HuH-7 (cell line): ENCODE measurements at regions not wholly inside any gene's neighbourhood (a gene's known extent, or its start where the extent isn't known, plus 50 kb on each side); places are given as distances from the start of the nearest gene placed in this dataset.

ENCODE experiments used
- DNase-seq: peaks from one replicate; pipeline ENCODE4 v3.0.0; 2011; ENCODE audit warnings: low spot score

DNA sequence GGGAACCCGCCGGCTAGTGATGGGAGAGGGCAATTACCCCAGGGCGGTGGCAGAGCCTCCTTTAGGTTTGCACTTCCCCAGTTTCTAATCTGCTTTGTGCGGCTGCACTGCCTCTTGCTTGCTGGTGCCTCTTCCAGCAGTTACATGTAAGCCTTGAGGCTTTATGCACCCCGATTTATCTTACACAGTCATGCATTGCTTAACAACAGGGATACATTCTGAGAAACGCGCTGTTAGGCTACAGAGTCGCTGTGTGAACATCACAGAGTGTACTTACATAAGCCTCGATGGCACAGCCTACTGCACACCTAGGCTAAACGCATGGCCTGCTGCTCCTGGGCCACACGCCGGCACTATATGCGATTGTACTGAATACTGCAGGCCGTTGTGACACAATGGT lies 155.6 kb upstream of the MKI67 start:
- no peak for DNase-seq

DNA sequence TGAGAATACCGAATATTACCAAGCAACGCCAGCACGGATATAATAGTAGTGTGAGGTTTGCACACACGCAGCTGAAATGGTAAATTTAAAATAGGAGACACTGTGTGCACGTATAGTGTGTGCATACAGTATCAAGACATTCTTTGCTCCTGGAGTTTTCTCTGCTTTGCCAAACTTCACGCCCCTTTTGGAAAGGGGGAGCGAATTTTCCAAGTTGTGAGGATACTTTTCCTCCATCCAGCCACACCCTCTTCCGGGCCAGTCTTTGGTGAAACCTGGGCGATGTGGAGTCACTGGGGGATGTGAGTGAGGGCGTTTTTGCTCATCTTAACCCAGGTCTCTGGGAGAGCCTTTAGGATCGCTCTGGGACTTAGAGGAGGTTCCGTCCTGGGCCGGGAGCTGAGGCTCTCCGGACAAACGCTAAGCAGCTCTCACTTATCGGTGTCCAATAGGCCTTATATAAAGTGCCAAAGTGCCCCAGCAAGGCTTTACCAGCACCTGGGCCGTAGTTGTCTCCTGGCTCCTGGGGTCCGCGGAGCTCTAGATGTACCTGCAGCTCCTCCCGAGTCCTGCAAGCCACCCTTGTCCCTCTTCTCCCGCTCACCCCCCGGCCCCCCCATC lies 160.0 kb upstream of the MKI67 start:
- no peak for DNase-seq

DNA sequence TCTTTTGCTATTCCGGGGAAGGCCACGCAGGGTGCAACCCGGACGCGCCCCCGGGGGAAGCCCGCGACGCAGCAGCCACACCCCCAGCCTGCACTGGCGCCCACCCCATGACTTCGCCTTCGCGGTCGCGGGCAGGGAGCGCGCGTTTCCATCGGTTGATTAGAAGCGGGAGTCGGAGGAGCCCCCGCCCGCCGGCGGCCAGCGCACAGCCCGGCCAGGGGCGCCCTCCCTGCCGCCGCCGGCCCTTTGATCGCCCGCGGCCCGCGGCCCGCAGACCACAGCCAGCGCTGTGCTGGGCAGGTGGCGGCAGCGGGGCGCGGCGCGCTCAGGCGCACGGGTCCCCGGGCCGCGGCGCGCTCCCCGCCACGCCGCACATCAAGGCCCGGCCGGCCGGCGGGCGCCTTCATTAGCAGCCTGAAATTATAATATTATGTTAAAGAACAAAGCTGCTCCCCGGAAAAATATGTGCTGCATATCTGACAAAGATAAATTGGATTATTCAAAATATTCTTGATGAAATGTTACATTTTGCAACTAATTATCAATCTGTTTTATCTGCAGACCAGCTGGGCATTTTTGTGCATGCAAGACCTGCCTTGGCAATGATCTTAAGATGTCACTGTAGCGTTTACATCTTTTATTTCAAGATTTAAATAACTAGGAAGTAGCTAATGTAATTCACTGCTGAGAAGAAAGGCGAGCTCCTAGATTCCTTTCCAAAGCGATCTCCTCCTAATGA lies 160.7 kb upstream of the MKI67 start:
- DNase-seq: no peak

DNA sequence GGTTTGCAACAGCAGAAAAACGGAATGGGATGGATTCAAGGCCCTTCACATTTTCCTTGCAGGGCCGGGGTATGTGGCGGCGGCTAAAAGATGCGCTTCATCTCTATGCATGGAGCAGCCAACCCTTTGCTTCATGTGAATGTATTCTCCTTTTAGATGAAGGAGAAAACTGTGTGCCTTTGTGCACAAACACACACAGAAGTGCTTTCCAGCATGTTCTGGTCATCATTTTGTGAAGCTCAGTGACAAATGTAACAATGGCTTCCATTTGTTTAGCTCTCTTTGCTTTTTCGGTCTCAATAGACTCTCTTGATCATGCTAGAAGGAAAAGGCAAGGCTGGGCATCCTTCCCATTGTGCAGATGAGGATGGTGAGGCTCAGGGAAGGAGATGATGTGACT lies 161.7 kb upstream of the MKI67 start:
- DNase-seq: no peak

DNA sequence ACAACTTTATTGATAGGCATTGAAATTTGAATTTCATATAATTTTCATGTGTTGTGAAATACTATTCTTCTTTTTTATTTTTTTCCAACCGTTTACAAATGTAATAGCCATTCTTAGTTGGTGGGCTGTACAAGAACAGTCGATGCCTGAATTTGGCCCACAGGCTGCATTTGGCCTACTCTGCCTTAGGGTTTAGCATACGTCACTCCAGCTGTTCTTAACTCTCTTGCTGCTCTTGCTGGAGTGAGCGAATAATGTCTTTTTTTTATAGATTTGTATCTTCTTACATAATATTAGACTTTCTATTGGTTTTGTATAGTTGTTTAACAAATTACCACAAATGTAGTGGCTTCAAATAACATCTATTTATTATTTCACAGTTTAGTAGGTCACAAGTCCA lies 163.4 kb upstream of the MKI67 start:
- no peak for DNase-seq

DNA sequence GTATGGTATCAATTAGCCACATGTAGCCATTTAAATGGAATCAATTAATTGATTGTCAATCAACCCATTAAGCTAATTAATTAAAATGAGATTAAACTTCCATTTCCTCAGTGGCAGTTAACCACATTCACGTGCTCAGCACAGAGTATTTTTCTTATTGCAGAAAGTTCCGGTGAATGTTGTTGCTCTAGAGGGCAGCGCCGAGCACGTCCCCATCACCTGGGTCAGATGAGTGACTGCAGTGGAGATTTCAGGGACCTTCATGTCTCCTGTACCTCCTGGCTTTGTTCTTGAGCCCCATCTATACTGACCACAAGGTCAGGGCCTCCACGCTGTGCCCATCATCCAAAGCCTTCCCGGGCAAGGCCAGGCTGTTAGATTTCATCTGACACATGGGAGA lies 168.8 kb upstream of the MKI67 start:
- no peak for DNase-seq

DNA sequence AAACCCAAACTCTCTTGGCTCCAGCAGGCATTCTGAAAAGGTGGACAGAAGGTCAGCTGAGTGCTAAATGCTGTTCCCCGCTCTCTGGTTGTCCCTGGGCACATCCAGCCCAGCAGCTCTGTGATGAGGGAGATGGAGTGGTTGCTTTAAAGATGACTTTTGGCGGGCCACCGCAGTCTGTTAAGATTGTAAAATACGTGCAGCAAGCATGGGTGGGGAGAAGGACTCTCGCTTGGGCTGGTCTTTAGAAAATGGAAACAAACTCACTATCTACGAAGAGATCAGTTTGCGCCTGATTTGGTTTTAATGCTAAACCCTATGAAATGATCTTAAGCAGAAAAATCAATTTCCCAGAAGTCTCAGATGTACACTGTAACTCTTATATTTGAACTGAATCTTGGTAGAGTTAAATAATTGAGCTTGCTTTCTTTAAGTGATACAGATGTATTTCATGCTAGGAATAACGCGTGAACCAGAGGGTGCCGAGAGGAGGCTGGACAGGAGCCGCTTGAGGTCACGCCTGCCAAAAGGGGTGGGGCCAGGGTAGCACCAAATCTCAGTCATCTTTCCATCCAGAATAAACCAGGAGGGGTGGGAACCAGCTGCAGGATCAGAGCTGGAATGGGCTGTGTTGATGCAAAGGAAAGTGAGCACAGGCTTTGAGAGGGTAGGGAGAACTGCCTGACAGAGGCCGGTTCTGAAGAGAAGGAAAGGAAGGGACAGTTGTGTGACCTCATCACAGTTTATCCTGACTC lies 170.2 kb upstream of the MKI67 start:
- DNase-seq: no peak

DNA sequence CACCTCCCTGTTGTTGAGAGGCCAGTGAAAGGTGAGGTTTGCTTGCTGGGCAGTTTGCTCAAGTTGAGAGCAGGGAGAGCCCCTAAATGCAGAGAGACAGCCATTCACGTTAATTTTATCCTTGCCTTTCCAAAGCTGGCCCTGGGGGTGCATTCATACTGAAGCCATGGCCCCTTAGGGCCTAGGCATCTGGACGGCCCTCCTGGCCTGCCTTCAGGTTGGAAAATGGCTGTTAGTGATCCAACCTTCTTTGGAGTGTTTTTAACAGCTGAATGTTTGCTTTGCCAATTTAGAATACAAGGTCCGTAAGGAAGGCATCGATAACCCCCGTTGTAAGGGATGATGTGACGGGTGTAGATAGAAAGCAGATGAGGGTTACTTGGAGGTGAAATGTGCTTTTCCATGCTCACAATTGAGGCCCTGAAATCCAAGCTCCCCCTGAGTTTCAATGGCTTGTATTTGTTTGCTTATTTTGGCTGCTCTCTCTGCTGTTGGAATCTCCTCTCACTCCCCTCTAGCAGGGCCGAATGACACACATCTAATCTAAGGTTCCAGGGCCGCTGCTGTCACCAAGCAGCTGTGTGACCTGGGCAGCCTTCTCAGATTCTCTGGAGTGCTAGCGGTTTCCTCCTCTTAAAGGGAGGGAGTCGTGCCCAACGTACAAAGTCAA lies 171.6 kb upstream of the MKI67 start:
- DNase-seq: no peak

DNA sequence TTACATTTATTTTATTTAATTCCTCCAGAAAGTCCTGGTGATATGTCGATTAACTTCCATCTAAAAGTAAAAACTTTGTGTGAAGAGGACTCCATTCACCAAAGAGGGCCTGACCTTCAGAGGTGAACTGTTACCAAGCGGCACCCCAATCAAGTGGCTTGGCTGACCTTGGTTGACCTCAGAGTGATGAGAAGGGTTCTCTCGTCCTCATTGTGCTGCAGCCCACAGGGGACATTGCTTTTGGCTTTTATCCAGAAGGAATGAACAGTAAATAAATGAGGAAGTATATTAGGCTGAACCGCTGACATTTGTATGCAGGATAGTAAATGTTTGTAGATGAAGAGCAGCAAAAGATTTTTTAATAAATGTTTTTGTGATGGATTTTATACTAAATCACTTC lies 172.4 kb upstream of the MKI67 start:
- DNase-seq: no peak

DNA sequence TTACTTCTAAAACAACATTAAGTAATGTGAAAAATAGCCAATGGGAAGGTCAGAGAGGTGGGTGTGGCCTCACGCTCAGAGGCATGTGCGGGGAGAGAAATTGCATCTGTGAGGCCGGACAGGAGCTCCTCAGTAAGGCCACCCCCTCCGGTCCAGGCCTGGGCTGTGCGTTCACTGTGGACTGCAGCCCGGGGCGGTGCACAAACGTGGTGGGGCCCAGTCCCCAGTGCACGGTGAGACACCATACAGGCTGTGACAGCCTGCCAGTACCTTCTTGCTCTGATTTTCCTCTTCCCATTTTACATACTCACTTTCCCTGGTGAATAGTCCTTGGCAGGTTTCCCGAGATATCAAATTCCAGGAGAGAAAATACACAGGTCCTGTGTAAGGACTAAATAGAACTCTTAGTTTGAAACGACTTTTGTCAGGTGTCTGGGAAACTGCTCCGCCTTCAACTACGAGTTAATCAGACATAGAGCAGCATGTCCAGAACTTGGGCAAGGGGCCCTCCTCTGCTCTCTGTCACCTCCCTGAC lies 174.1 kb upstream of the MKI67 start:
- DNase-seq: no peak

DNA sequence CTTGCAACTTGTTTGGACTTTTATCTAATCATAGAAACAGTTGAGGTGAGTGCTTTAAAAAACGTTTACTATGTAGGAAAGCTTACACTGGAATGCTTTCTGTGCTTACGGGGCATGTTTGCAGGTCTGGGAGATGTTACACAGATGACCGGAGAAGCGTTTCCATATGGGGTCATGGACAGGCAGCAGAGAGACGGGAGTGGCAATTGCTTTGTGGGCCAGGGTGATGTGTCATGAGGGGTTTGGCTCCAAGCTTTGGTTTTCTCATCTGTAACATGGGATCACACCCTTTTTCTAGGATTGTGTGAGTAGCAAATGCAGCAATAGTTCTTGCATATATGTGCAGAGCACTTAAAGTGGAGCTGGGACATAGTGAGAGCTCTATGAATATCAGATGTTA lies 174.8 kb upstream of the MKI67 start:
- no peak for DNase-seq

DNA sequence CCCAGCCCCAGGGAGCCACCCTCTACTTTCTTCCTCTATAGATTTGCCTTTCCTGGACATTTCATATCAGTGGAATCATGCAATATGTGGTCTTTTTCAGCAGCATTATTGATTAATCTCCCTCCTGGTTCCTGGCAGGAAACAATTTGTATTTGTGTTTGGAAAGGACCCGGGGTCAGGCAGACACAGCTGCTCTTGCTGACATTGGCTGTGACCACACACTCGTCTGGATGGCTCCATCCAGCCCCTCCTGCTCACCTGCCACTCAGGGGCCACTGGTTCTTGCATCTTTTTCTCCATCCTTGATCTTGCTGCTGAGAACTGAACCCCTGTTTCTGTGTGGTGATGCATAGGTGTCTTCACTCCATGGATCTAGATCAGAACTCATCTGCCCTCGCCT lies 176.6 kb upstream of the MKI67 start:
- DNase-seq: no peak

DNA sequence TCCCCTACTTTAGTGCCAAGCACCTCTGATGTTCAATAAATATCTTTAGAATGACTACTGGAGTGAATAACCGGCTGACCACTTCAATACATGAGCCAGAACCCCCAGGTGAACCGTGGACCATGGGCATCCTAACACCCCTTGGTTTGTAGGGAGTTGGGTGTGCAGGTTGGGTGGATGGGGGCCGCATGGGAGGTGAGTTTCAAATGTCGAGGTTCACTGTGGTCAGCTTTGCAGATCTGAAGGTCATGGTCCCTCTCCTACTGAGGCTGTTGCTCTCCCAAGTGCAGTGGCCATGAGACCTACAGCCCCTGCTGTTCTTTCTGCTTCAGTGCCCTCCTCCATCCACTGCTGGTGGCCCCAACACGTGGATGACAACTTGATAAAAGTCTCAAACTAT lies 178.0 kb upstream of the MKI67 start:
- DNase-seq: no peak

DNA sequence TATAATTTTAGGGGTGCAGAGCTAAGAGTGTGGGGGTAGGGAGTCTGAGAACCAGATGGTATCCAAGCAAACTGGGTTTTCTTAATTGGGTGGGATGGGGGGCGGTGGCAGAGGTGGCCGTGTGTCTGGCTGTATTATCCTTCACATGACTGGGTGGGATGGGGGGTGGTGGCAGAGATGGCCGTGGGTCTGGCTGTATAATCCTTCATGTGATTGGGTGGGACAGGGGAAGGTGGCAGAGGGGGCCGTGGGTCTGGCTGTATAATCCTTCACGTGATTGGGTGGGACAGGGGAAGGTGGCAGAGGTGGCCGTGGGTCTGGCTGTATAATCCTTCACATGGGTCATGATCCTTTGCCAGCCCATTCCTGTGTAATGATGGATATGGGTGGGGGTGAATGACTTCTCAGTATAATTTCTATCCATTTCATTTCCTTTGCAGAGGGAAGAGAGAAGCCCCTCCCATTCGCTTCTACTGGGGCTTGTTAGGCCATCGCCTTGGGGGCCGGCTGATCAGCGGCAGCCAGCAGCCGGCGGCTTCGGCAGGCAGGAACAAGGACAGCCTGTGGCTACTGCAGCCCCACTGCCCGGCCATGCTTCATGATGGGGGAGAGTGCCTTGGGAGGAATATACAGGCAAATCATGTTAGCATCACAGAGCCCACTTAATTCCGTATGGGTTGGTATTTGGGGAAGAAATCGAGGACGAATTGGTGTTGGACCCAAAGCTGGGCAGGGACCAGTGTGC lies 179.6 kb upstream of the MKI67 start:
- DNase-seq: no peak

DNA sequence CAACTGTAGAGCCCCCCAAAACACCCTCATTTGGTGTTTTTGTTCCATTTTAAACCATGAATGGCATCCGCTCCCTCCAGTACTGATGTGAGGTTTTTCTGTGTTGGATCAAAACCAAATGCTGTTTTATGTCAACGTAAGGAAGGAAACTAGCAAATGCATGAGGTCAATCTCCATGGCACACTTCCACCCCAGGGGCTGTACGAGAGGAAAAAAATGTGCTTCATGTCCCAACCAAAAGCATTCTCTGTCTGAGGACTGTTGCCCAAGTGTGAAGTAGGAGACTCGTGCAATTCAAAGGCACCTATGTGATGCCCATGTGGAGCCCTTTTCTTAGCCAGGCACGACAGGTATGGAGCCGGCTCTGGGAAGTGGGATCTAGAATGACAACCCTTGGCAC lies 180.3 kb upstream of the MKI67 start:
- no peak for DNase-seq

DNA sequence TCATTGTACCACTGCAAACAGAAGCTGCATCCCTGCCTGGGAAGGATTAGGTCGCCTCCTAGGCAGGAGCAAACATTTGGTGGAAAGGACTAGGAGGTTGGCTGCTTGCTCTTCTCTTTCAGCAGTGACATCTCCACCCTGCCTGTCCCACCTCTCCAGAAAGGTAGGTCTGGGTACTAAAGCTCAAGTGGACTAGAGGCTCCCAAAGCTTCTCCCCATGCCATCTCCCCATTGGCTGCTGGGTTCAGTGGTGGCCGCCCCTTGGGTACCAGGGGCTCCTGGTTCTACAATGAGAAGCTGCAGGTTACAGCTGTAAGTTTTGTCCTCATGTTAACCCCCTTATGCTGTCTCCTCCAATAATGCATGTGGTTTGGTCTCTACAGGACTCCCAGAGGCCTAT lies 180.7 kb upstream of the MKI67 start:
- DNase-seq: no peak

DNA sequence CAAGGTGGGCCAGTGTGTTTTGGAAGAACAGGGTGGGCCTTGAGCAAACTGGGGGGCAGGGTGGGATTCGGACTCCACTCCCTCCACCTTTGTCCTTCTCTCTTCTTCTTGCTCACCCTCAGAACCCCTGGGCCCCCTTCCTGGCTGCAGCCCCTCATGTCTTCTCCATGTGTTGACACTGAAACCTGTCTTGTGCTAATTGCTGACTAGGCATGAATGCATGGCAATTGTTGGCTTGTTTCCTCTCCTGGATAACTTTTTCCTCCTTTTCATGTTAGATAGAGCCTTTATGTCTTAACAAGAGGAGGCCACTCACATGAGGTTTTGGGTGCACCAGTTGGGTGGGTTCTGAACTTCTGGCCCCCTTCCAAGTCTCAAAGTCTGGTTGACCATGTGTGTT lies 181.6 kb upstream of the MKI67 start:
- no peak for DNase-seq

DNA sequence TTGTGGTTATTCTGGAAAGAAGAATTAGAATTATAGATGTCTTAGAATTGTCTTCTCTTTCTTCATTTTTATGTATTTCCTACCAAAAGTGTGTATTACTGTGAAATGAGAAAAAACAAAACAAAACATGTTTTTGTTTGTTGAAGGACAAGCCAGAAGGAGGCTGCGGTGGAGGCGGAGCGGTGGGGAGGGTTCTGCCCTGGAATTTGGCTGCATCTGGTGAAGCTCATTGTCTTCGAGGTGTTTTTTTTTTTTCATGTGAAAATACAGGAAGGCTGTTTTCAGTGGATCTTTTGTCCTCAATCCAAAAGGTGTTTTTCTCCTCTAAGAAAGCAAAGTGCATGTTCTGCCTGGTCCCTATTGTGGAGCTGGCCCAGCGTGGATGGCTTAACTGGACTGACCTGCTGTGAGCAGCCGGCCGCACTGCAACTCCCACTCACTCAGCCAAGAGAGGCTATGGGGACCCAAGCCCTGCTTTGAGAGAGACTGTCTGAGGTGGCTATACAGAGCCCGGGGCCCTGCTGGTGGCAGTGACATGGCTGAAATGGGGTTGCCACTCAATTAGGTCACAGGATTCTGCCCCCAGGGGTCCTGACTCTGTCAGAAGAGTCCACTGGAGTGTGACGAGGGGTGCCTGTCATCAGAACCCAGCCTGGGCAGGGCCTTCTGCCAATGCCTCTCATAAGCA lies 184.9 kb upstream of the MKI67 start:
- DNase-seq: no peak

DNA sequence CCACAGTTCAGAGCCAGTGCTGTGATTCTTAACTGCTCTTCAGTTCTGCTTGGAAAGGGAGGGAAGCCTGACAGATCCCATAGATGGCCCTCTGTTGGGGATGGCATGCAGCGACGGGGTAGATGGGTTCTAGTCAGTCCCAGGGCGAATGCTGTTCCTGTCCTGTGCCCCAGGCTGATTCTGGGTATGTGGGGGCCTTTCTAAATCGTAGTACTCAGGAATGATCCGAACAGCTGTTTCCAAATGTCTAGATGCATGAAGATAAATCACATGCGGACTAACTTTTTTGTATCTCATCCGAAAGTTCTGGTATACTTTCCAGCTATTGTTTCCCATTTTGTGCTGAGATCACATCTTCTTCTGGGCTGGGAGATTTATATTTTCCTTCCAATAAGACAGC lies 186.0 kb upstream of the MKI67 start:
- DNase-seq: no peak

DNA sequence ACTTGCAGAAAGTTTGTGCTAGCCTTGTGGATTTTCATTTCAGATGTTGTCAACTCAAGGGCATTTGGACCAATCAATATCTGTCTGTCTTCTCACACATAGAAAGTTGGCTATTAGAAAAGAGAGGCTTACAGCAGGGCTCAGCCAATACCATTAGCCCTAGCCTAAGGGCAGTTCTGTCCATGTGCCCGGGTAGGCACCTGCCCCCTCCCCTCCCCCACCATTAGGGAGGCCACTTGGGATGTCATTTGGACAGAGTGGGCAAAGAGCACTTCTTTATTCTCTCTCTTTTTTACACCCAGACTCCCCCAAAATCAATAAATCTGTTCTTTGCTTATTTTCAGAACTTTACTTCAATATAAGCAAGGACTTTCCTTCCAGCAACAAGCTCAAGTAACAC lies 188.5 kb upstream of the MKI67 start:
- DNase-seq: no peak

DNA sequence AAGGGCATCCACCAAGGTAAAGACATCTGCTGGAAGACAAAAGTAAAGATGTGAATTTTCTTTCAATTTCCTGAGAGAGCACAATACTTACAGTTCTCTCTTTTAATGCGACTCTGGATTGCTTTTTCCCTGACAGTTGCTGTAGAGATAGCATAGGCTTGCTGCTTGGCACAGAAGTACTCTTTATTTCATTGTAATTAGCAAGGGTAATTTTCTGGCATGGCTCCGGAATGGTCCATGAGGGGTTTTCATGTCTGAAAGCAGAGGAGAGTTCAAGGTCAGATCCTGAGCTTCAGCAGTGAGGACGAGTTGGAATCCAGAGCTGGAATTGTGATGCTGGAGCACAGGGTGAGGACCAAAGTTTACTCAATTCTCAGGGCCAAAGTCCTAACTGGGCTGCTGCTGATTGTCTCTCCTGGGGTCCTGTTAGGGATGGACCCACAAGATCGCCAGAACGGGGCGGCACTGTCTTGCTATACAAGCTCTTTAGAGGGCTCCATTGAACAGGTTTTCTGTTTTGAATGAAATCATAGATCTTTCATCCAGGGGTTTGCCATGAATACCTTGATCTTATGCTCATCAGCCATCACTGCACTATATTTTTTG lies 190.0 kb upstream of the MKI67 start:
- DNase-seq: no peak
